ENCODE measurements at regions not wholly inside any gene's neighbourhood (a gene's known extent, or its start where the extent isn't known, plus 50 kb on each side); places are given as distances from the start of the nearest gene placed in this dataset.

DNA sequence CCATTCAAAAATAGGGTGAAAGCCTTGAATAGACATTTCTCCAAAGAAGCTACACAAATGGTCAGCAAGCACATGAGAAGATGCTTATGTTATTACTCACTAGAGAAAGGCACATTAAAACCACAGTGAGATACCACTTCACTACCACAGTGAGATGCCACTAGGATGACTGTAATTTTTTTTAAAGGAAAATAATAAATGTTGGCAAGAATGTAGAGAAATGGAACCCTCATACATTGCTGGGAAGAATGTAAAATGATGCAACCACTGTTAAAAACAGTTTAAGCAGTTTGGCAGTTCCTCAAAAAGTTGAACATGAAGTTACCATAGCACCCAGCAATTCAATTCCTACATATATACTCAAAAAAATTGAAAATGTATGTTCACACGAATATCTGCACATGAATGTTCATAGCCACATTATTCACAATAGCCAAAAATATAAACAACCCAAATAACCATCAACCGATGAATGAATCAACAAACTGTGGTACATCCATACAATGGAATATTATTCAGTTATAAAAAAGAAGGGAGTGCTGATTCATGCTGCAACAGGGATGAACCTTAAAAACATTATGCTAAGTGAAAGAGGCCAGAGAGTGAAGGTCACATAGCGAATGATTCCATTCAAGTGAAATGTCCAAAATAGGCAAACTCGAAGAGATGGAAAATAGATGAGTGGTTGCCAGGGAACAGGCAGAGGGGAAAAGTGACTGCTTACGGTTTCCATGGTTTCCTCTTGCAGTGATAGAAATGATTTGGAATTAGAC lies 156.2 kb upstream of the NDUFV2 start:
- no peak overlapping the region for H3K27ac ChIP-seq (ENCODE audit: extremely low read depth, low read depth, low read length)
- TF ChIP-seq ZNF132 (tag by site-specific recombination; IDR thresholded peaks at IDR 0.05; ENCODE audit: borderline replicate concordance): no peak
- CTCF ChIA-PET: no interaction called here
- H3K9me3 ChIP-seq (ENCODE audit: control insufficient read depth, insufficient read depth, low read depth, low read length): no peaks in the 10 kb centered on the region
- no peak overlapping the region for H3K4me3 ChIP-seq (ENCODE audit: low read depth, low read length)
- POLR2A ChIA-PET: no interaction called here
- H3K4me1 ChIP-seq (ENCODE audit: control insufficient read depth, insufficient read depth, low read length): no peaks in the 10 kb centered on the region; the same call in 1 of the 2 replicates
- H3K36me3 ChIP-seq (ENCODE audit: control insufficient read depth in 2 of 2, insufficient read depth in 1 of 2, low read length in 2 of 2): no peaks in the 10 kb centered on the region

DNA sequence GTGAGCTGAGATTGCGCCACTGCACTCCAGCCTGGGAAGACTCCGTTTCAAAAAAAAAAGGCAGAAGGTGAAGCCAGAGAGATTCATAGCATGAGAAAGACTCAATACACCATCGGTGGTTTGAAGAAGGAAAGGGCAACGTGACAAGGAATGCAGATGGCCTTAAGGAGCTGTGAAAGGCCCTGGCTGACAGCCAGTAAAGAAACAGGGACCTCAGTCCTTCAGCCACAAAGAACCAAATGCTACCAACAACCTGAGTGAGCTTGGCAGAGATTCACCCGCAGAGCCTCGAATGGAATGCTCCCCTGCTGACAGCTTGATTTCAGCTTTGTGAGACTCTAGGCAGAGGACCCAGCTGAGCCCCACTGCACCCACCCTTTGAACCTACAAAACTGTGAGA lies 154.9 kb upstream of the NDUFV2 start:
- Histone ChIP-seq H3K4me3 (ENCODE audit: low read depth, low read length) (no peak overlapping the region), H3K27ac (ENCODE audit: extremely low read depth, low read depth, low read length) (no peak overlapping the region), H3K4me1 (ENCODE audit: control insufficient read depth, insufficient read depth, low read length) (no peaks in the 10 kb centered on the region), H3K9me3 (ENCODE audit: control insufficient read depth, insufficient read depth, low read depth, low read length) (no peaks in the 10 kb centered on the region), H3K36me3 (ENCODE audit: control insufficient read depth in 2 of 2, insufficient read depth in 1 of 2, low read length in 2 of 2) (no peaks in the 10 kb centered on the region)
- ChIA-PET CTCF (interaction anchor here (0.6 kb wide), 1 partner anchor 292 kb away, joined by 3 read pairs; no protein-coding TSS in a partner anchor), POLR2A (no interaction called here)
- TF ChIP-seq ZNF211 (tag by site-specific recombination; IDR thresholded peaks at IDR 0.05; ENCODE audit: low read depth) (no peak), ZNF76 (tag by site-specific recombination; IDR thresholded peaks at IDR 0.05; ENCODE audit: borderline replicate concordance, low read depth) (no peak), ZNF776 (tag by site-specific recombination; IDR thresholded peaks at IDR 0.05; ENCODE audit: borderline replicate concordance) (no peak), ZSCAN4 (tag by site-specific recombination; IDR thresholded peaks at IDR 0.05) (no peak), ZBTB1 (tag by site-specific recombination; IDR thresholded peaks at IDR 0.05) (no peak), ZFP41 (tag by site-specific recombination; IDR thresholded peaks at IDR 0.05; ENCODE audit: borderline replicate concordance) (no peak), ZNF544 (tag by site-specific recombination; IDR thresholded peaks at IDR 0.05) (no peak), FEZF1 (tag by site-specific recombination; IDR thresholded peaks at IDR 0.05) (no peak), ZNF155 (tag by site-specific recombination; IDR thresholded peaks at IDR 0.05) (no peak), SETDB1 (IDR thresholded peaks at IDR 0.05; ENCODE audit: insufficient read length, low read length) (no peak), ZNF10 (tag by site-specific recombination; IDR thresholded peaks at IDR 0.05) (no peak)
- TF ChIP-seq, protein P1, sequence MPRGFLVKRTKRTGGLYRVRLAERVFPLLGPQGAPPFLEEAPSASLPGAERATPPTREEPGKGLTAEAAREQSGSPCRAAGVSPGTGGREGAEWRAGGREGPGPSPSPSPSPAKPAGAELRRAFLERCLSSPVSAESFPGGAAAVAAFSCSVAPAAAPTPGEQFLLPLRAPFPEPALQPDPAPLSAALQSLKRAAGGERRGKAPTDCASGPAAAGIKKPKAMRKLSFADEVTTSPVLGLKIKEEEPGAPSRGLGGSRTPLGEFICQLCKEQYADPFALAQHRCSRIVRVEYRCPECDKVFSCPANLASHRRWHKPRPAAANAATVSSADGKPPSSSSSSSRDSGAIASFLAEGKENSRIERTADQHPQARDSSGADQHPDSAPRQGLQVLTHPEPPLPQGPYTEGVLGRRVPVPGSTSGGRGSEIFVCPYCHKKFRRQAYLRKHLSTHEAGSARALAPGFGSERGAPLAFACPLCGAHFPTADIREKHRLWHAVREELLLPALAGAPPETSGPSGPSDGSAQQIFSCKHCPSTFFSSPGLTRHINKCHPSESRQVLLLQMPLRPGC (tag by site-specific recombination; IDR thresholded peaks at IDR 0.05): no peak
- TF ChIP-seq, protein P2, sequence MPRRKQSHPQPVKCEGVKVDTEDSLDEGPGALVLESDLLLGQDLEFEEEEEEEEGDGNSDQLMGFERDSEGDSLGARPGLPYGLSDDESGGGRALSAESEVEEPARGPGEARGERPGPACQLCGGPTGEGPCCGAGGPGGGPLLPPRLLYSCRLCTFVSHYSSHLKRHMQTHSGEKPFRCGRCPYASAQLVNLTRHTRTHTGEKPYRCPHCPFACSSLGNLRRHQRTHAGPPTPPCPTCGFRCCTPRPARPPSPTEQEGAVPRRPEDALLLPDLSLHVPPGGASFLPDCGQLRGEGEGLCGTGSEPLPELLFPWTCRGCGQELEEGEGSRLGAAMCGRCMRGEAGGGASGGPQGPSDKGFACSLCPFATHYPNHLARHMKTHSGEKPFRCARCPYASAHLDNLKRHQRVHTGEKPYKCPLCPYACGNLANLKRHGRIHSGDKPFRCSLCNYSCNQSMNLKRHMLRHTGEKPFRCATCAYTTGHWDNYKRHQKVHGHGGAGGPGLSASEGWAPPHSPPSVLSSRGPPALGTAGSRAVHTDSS (tag by site-specific recombination; IDR thresholded peaks at IDR 0.05): no peak

DNA sequence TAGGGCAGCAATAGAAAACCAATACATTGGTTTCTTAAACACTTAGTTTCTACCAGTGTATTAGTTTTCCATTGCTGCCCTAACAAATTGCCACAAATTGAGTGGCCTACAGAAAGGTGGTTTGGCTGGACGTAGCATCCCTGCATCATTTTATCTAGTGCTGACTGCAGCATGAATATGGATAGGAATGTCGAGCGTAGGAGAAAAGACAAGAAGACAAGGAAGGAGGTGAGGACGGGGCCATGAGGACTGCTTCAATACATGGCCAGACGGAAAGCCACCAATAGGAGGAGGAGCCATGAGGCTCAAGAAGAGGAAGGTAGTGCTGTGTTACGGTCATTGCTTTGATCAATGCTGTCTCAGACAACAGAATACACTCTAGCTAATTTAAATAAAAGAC lies 154.5 kb upstream of the NDUFV2 start:
- H3K9me3 ChIP-seq (ENCODE audit: control insufficient read depth, insufficient read depth, low read depth, low read length): no peaks in the 10 kb centered on the region
- no peak overlapping the region for H3K27ac ChIP-seq (ENCODE audit: extremely low read depth, low read depth, low read length)
- no peaks in the 10 kb centered on the region for H3K4me1 ChIP-seq (ENCODE audit: control insufficient read depth, insufficient read depth, low read length)
- POLR2A ChIA-PET: no interaction called here
- H3K36me3 ChIP-seq (ENCODE audit: control insufficient read depth in 2 of 2, insufficient read depth in 1 of 2, low read length in 2 of 2): no peaks in the 10 kb centered on the region
- no peak overlapping the region for H3K4me3 ChIP-seq (ENCODE audit: low read depth, low read length)
- CTCF ChIA-PET: interaction anchor here (0.6 kb wide), 1 partner anchor 293 kb away, joined by 3 read pairs; no protein-coding TSS in a partner anchor
- TF ChIP-seq KLF9 (tag by site-specific recombination; IDR thresholded peaks at IDR 0.05; ENCODE audit: low read depth) (no peak), ZNF16 (tag by site-specific recombination; IDR thresholded peaks at IDR 0.05; ENCODE audit: low read depth) (no peak), ZNF426 (tag by site-specific recombination; IDR thresholded peaks at IDR 0.05) (no peak), ZNF792 (tag by site-specific recombination; IDR thresholded peaks at IDR 0.05) (no peak), ZNF670 (tag by site-specific recombination; IDR thresholded peaks at IDR 0.05; ENCODE audit: low read depth) (no peak), ZNF623 (tag by site-specific recombination; IDR thresholded peaks at IDR 0.05) (no peak), REST (tag by site-specific recombination; IDR thresholded peaks at IDR 0.05) (no peak), ZNF140 (tag by site-specific recombination; IDR thresholded peaks at IDR 0.05) (no peak)
